OCI-M1 (cell line): ENCODE measurements at regions not wholly inside any gene's neighbourhood (a gene's known extent, or its start where the extent isn't known, plus 50 kb on each side); places are given as distances from the start of the nearest gene placed in this dataset.

Experiments used
- DNase-seq: peaks from one replicate; lab custom pipeline; 2025; lab: John Stamatoyannopoulos, UW

- no peak for DNase-seq
These were observed 249.4 kb upstream of the TNC start for GRCh38 chr9:115367321-115367720.

DNA sequence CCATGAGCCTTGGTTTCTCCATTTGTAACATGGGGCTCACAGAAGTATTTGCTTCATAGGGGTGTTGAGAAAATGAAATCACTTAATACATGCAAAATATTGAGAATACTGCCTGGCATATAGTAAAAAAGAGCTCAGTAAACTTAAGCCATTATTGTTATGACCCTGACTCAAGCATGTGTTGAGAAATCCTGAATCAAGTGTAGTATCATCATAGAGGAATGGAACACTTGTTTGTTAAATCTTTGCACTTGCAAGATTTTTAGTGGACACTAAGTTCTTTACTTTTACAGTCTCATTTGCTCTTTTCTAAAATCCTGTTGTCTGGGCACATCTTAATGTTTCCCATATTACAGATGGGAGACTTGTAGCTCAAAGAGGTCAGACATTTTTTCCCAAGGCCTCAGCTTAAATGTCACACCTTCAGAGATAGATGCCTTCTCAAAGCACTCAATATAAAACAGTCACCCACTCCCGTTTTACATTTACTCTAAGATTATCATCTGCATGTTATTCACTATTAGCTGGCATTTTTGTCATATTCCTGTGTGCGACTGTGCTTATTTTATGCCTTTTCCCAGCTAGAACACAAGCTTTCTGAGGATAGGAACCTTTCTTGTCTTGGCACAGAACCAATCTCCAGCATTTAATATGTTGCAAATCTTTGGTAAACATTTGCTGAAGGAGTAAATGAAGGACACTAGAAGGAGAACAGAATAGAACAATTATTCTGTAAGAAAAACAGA lies 250.0 kb upstream of the TNC start:
- no peak for DNase-seq

DNA sequence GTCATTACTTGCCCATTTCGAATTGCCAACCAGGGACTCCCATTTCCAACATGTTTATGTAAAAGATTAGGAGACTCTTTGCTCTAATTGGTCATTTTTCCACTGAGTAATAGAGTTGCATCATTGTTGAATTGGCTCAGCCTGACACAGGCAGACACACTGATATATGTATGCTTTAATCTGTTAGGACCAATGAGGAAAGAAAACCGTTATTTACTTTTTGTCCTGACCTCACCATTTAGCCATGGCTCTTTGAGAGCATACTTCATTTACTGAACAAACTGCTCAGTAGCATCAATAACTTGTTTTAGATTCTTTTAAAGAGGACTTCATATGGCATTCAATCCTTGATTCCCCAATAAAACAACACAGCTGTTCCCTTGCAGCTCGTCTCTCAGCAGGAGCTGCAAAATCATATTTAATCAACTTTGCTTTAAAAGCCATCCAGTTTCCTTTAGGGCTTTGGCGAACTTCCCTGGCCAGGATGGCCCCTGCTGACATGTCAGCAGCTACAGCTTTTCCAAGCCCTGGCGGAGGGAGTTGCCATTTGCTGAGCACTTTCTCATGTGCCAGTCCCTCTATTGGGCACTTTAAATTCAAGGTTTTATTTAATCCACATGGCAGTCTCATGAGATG lies 251.5 kb upstream of the TNC start:
- DNase-seq: peak; percentile 9

GRCh38 chr9:115373000-115373709 lies 255.2 kb upstream of the TNC start:
- no peak for DNase-seq

DNA sequence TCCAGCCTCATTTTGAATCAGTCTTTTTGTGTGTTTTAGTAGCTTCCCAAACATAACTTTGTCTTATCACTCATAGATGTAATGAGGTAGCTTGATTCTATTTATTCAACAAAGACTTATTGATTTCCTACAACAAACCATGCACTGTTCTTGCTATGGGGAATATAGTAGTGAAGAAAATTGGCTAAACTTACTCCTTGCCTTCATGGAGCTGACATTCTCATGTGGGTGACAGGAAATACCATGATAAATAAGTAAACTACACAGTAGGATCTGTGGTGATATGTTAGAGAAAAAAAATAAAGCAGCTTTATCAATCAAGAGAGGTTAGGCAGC lies 255.7 kb upstream of the TNC start:
- no peak for DNase-seq

DNA sequence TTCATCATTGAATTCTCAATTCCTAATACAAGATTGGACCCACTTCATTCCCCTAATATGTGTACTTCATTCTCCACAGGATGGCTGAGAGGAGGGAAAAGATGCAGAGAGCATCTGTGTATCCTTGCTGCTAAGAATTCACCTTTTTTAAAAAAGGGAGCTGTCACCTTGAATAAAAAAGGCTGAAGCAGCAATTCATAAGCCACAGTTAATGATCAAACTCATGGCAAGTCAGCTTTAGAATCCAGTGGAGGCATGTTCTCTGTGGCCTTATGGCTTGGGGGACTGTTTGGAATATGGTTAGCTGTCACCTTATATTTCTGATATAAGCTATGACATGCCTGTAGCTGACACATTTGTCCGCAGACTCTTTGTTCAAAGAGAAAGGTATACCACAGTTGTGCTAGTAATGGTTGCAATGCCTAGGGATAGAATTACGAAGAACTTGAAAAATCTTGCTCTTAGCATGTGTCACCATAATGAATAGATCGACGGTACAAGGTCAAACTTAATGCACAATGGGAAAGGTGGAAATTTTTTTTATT lies 256.8 kb upstream of the TNC start:
- no peak for DNase-seq

DNA sequence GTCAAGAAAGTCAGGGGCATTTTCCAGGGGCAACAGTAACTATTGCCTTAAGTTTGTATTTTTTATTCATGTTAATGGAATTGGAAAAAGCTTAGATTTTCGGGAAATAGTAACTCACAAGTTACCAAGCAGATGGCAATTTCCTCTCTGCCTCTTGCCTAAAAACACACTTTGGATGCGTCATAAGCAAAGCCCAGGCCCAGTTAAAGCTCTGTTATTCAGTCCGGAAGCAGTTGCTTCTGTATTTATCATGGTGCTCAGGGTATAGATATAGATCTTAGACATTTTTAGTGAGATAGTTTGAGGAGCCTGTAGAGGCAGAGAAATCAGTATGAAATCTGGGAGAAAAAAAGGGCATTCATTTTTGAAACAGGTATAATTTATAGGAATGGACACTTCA lies 260.3 kb upstream of the TNC start:
- DNase-seq: no peak

- peak; percentile 21 for DNase-seq
These were observed 260.8 kb upstream of the TNC start for GRCh38 chr9:115378758-115379157.

DNA sequence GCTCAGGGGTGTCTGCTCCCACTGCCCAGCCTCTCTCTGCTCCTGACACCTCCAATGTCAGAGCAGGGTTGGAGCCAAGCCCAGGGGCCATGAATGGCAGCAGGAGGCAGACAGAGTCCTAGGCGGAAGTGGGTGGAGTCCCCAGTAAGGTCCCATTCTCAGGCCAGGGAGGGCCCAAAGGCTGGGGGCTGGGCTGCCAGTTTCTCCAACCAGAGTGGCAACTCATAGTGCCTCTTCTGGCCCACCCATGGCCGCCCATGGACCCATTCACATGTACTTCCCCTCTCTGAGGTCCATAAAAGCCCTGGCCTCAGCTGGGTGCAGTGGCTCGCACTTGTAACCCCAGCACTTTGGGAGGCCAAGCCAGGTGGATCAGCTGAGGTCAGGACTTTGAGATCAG lies 261.8 kb upstream of the TNC start:
- no peak for DNase-seq

DNA sequence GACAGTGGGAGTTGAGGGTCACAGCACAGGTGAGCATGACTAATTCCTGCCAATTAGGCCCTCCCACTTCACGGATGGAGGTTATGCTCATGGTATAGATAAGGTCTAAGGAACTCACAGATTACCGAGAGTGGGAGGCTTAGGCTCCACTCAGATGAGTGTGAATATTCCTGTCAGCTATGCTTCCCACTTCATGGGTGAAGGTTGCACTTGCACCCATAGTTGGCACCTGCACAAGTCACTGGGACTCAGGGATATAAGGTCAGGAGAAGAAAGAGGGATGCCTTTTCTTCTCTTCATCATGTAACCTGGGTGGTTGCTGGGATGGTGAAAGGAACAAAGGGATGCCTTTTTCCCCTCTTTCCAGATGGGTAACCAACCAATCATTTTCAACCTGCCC lies 264.9 kb upstream of the TNC start:
- DNase-seq: no peak

- DNase-seq: peak; percentile 1
These were observed 267.6 kb upstream of the TNC start for GRCh38 chr9:115385383-115386122.

DNA sequence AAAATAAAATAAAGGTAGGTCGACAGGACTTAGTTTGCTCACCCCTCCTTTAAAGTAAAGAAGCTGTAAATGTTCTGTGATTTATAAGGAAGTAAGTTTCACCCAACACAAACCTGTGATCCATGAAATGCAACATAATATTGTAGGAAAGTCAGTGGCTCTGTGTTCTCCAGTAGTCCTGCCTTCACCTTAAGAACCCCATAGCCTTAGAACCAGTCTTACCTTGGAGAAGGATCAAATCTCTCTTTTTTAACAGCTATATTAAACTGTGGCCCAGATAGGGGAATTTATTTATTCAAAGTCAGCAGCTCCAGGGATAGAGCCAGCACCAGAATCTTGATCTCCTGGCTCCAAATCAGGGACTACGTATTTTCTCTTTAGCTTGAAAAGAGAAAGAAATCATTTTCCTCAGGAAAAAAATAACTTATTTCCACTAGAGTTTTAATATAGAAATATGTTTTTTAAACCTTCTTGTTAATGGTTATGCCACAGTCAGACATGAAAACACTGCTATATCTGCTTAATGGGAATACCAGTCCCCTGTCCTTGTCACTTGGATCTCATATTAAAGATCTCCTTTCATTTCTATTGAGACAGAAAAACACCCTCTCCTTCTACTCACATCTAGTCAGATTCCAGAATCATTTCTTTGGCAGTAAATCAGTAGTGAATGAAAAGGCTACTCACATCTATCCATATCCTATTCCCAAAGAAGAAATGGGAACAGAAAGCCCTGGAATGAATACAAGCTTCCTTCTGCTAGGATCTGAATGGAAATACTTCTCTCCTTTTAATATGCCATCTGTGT lies 269.2 kb upstream of the TNC start:
- DNase-seq: no peak

- no peak for DNase-seq
These were observed 273.3 kb upstream of the TNC start for GRCh38 chr9:115391168-115391825.

DNA sequence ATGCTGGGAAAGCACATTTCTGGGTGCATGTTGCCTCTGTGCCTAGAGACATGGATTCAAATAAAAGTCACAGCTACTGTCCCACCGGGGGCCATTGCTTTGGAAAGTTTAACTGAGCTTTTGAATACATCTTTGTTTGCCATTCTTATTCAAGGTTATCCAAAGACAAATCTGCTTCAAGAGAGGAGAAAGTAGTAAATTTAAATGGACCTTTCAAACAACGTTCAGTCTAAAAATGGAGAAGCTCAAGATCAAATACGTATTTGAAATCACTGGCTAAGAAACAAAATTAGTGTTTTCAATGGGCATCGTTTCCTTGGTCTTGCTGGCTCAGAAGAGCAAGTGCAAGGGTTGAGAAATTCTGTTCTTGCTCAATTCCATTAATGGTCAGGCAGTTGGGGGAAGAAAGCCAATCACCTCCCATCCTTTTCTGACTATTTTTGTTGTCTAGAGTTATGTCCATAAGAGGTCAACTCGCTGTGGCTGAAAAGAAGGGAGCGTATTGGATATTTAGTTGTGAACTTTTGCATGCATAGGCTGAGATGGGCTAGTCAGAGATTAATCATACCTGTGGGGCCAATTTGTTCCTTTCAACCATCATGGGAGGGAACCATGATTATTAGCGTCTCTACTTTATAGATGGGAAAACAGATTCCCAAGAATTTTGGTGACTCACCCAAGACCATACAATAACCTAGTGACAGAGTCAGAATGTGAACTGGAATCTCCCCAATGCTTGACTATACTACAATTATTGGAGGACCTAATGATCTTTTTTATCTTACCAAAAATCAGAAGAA lies 276.2 kb upstream of the TNC start:
- no peak for DNase-seq

GRCh38 chr9:115395511-115396021 lies 277.6 kb upstream of the TNC start:
- no peak for DNase-seq

DNA sequence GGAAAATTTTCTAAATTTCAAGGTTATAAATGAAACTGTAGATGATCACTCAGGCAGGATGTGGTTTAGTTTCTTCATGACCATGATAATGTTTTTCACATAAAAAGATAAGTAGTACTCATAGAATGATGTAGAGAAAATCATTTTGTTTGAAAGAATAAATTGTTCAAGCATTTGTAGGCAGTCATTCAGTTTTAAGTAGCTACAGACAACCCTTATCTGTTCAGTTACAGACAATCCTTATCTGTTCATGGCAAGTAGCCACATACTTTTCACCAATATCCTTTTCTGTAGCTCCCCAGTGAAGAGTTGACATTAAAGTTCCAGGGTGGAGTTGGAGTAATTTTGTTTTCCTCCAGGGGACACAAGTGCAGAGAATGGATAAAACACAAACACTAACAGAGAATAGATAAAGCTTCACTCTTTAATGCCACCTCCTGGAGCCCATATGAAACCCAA lies 278.1 kb upstream of the TNC start:
- DNase-seq: peak; percentile 85

- DNase-seq: no peak
These were observed 279.8 kb upstream of the TNC start for GRCh38 chr9:115397591-115398312.

- DNase-seq: peak; percentile 15
These were observed 280.3 kb upstream of the TNC start for GRCh38 chr9:115398313-115398650.

DNA sequence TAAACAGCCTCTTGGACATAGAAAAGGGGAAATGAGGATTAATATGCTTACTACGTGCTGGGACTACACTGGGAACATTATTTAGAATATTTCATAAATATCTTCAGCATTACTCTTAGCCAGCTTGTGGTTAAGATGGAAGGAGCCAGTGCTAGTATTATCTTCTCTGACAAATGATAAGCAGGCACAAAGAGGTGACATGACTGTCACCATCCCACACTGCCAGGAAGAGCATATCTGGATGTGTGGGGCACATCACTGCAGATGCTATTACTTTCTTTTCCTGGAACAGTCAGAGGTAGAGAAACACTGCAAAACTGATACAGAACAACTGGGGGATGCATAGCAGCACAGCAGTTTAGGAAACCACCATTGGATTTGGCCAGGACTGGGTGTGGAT lies 281.0 kb upstream of the TNC start:
- peak; percentile 22 for DNase-seq
